ENCODE measurements at regions not wholly inside any gene's neighbourhood (a gene's known extent, or its start where the extent isn't known, plus 50 kb on each side); places are given as distances from the start of the nearest gene placed in this dataset.

DNA sequence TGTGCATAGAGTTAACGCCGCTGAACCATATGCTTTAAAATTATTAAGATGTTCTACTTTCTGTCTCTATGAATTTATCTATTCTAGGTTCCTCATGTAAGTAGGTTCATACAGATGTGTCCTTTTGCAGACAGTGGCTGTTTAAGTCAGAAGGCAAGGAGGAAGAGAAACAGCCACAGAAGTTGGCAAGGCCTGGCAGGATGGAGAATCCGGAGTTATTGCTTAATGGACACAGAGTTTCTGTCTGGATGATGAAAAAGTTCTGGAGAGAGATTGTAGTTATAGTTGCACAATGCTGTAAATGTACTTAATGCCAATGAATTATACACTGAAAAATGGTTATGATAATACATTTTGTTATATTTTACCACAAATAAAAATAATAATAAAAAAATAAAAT lies 283.6 kb upstream of the CNR1 start:
- no peak for TF ChIP-seq CTCF (IDR thresholded peaks at IDR 0.05)
- TF ChIP-seq POLR2A (IDR thresholded peaks at IDR 0.05), result no peak
- intact Hi-C loops (cut with DNase I), result no loop called here
- no peak for DNase-seq
- Histone ChIP-seq H3K36me3 (no peaks in the 10 kb centered on the region), H3K4me3 (no peak overlapping the region), H3K9me3 (no peaks in the 10 kb centered on the region), H3K27me3 (no peaks in the 10 kb centered on the region), H3K4me1 (no peaks in the 10 kb centered on the region), H3K27ac (no peak overlapping the region)
- WGBS (ENCODE audit: insufficient coverage, low coverage, low lambda C conversion rate, missing lambda C conversion rate), result 63% methylated on average over 3 of the region's 3 CpGs
- no peak for ATAC-seq

DNA sequence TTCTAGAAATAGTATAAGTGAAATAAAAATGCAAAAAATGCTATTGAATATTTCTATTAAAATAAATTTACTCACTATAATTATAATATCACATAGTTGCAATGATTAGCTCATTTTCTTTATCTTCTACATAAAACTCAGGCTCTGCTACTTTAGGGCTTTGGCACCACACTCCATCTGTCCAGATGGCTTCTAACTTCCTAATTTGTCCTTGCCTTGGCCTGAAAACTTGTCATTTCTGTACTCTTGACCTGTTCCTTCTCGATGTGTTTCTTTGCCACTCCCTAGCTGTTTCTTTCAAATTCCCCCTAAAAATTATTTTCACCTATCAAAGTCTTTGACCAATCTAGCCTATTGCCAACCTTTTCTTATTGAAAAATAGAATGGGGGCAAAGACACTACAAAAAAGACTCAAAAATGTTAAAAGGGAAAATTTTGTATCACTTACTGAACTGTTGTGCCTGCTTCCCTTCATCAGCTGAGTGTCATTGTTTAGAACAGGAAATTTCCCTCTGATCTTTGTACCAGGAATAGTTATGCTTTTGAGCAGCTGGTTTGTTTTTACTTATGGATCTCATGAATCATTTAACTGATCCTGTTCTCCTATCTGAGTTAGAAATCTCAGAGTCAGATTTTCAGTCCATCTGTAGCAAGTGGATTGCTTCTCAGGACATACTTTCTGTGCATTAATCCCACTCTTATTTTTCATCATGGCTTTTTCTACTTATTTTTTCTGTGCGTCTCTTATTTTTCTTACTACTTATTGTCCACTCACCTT lies 279.2 kb upstream of the CNR1 start:
- Histone ChIP-seq H3K36me3 (no peaks in the 10 kb centered on the region), H3K27me3 (no peaks in the 10 kb centered on the region), H3K9me3 (no peaks in the 10 kb centered on the region), H3K27ac (no peak overlapping the region), H3K4me3 (no peak overlapping the region), H3K4me1 (no peaks in the 10 kb centered on the region)
- WGBS (ENCODE audit: insufficient coverage, low coverage, low lambda C conversion rate, missing lambda C conversion rate), result 53% methylated on average over 2 of the region's 2 CpGs
- no peak for TF ChIP-seq POLR2A (IDR thresholded peaks at IDR 0.05)
- no peak for TF ChIP-seq CTCF (IDR thresholded peaks at IDR 0.05)
- ATAC-seq, result no peak
- intact Hi-C loops (cut with DNase I), result no loop called here
- DNase-seq, result no peak

DNA sequence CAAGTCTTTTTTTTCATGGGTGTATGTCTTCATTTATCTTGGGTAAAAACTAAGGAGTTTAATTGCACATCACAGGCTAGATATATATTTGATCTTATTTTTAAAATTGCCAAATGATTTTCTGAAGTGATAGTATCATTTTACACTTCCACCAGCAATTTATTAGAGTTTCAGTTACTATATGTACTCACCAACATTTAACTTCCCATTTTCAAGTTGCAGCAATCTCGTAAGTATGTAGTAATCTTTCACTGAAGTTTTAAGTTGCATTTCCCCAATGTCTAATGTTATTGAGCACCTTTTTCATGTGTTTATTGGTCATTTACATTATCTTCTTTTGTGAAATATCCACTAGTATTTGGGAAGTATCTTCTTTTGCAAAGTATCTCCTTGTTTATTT lies 277.4 kb upstream of the CNR1 start:
- intact Hi-C loops (cut with DNase I), result no loop called here
- no peak for ATAC-seq

DNA sequence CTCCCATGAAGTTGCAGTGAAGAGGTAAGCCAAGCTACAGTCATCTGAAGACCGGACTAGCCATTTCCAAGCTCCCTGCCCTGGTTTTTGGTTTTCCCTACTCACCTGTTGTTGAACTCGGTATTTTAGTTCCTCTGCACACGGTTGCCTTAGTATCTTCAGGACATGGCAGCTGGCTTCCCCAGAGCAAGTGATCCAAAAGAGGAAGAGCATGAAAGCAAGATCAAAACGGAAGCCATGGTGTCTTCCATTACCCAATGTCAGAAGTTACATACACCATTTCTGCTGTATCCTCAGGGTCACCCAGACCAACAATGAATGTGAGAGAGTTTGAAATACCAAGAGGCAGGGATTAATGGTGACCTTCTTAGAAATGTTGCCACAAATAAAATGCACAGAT lies 276.6 kb upstream of the CNR1 start:
- Histone ChIP-seq H3K27ac (no peak overlapping the region), H3K36me3 (no peaks in the 10 kb centered on the region), H3K4me1 (no peaks in the 10 kb centered on the region), H3K9me3 (no peaks in the 10 kb centered on the region), H3K4me3 (no peak overlapping the region), H3K27me3 (no peaks in the 10 kb centered on the region)
- DNase-seq, result no peak
- 63% methylated on average over 4 of the region's 4 CpGs for WGBS (ENCODE audit: insufficient coverage, low coverage, low lambda C conversion rate, missing lambda C conversion rate)
- peak in 1 of 4 donors; percentile 24 for ATAC-seq
- no peak for TF ChIP-seq POLR2A (IDR thresholded peaks at IDR 0.05)
- no peak for TF ChIP-seq CTCF (IDR thresholded peaks at IDR 0.05)
- intact Hi-C loops (cut with DNase I), result no loop called here

More for the DNA sequence above, 277.4 kb upstream of the CNR1 start:
- no peak for DNase-seq
- Histone ChIP-seq H3K9me3 (no peaks in the 10 kb centered on the region), H3K36me3 (no peaks in the 10 kb centered on the region), H3K27me3 (no peaks in the 10 kb centered on the region), H3K4me1 (no peaks in the 10 kb centered on the region), H3K27ac (no peak overlapping the region), H3K4me3 (no peak overlapping the region)
- TF ChIP-seq CTCF (IDR thresholded peaks at IDR 0.05), result no peak
- no peak for TF ChIP-seq POLR2A (IDR thresholded peaks at IDR 0.05)
- WGBS (ENCODE audit: insufficient coverage, low coverage, low lambda C conversion rate, missing lambda C conversion rate), result 31% methylated on average over 1 of the region's 1 CpG

All from right lobe of liver (tissue), 6 donors.